H9 (cell line): ENCODE measurements at regions not wholly inside any gene's neighbourhood (a gene's known extent, or its start where the extent isn't known, plus 50 kb on each side); places are given as distances from the start of the nearest gene placed in this dataset.

Experiments used
- DNase-seq: peaks from one replicate; pipeline ENCODE4 v3.0.0-alpha.2; 2017
- H2AFZ ChIP-seq: one replicate; pipeline ENCODE4 v1.6.1; 2013; ENCODE audit warnings: mild to moderate bottlenecking, low read length, control low read depth, moderate library complexity
- H2AK5ac ChIP-seq: 2 replicates; pipeline ENCODE4 v1.6.1; 2013; ENCODE audit warnings: low read length, control low read depth, mixed read lengths; ENCODE audit not compliant: insufficient read length
- H2BK120ac ChIP-seq: one replicate; pipeline ENCODE4 v1.6.1; 2013; ENCODE audit warnings: low read depth, mild to moderate bottlenecking, low read length, control low read depth, inconsistent platforms; ENCODE audit not compliant: poor library complexity, severe bottlenecking
- H2BK12ac ChIP-seq: 2 replicates; pipeline ENCODE4 v1.6.1; 2013; ENCODE audit warnings: low read length, control low read depth, mixed read lengths, low read depth; ENCODE audit not compliant: insufficient read length
- H2BK15ac ChIP-seq: 2 replicates; pipeline ENCODE4 v1.6.1; 2013; ENCODE audit warnings: low read depth, low read length, control low read depth
- H2BK20ac ChIP-seq: one replicate; pipeline ENCODE4 v1.6.1; 2013; ENCODE audit warnings: low read depth, mild to moderate bottlenecking, low read length, control low read depth, inconsistent platforms; ENCODE audit not compliant: poor library complexity, severe bottlenecking
- H2BK5ac ChIP-seq: 2 replicates; pipeline ENCODE4 v1.6.1; 2013; ENCODE audit warnings: low read length, control low read depth, mixed read lengths; ENCODE audit not compliant: insufficient read length
- H3K14ac ChIP-seq: 2 replicates; pipeline ENCODE4 v1.6.1; 2013; ENCODE audit warnings: low read length, control low read depth; ENCODE audit not compliant: insufficient read depth
- H3K18ac ChIP-seq: 2 replicates; pipeline ENCODE4 v1.6.1; 2013; ENCODE audit warnings: low read depth, mild to moderate bottlenecking, mixed read lengths, low read length, control low read depth; ENCODE audit not compliant: insufficient read length
- H3K23ac ChIP-seq: 2 replicates; pipeline ENCODE4 v1.6.1; 2013; ENCODE audit warnings: low read length, control low read depth, mixed read lengths, low read depth; ENCODE audit not compliant: insufficient read length
- H3K23me2 ChIP-seq: 2 replicates; pipeline ENCODE4 v1.6.1; 2013; ENCODE audit warnings: low read depth, mild to moderate bottlenecking, mixed read lengths, low read length, control low read depth; ENCODE audit not compliant: insufficient read length, poor library complexity, severe bottlenecking
- H3K27ac ChIP-seq: 2 replicates; pipeline ENCODE4 v1.5.1; 2013; ENCODE audit warnings: low read length, control low read depth, mixed read lengths, low read depth; ENCODE audit not compliant: insufficient read length
- H3K27me3 ChIP-seq: 2 replicates; pipeline ENCODE4 v1.6.1; 2013; ENCODE audit warnings: low read length, control low read depth, inconsistent platforms; ENCODE audit not compliant: insufficient read depth
- H3K4ac ChIP-seq: 2 replicates; pipeline ENCODE4 v1.6.1; 2013; ENCODE audit warnings: low read depth, mild to moderate bottlenecking, control low read depth, inconsistent platforms, low read length, moderate library complexity
- H3K4me1 ChIP-seq: 2 replicates; pipeline ENCODE4 v1.6.1; 2013; ENCODE audit warnings: low read length, control low read depth, inconsistent platforms; ENCODE audit not compliant: insufficient read depth
- H3K4me2 ChIP-seq: 2 replicates; pipeline ENCODE4 v1.6.1; 2013; ENCODE audit warnings: low read length, control low read depth, mixed read lengths; ENCODE audit not compliant: insufficient read length, insufficient read depth
- H3K56ac ChIP-seq: 2 replicates; pipeline ENCODE4 v1.6.1; 2013; ENCODE audit warnings: low read depth, mild to moderate bottlenecking, mixed read lengths, low read length, control low read depth; ENCODE audit not compliant: insufficient read length
- H3K79me1 ChIP-seq: 2 replicates; pipeline ENCODE4 v1.6.1; 2013; ENCODE audit warnings: low read depth, mild to moderate bottlenecking, moderate library complexity, low read length, control low read depth, inconsistent platforms; ENCODE audit not compliant: insufficient read depth, poor library complexity, severe bottlenecking
- H3K79me2 ChIP-seq: 2 replicates; pipeline ENCODE4 v1.6.1; 2013; ENCODE audit warnings: low read length, control low read depth, inconsistent platforms; ENCODE audit not compliant: insufficient read depth
- H3K9ac ChIP-seq: 2 replicates; pipeline ENCODE4 v1.6.1; 2013; ENCODE audit warnings: low read length, control low read depth, mixed read lengths; ENCODE audit not compliant: insufficient read length; ENCODE audit errors: extremely low read depth
- H3K9me3 ChIP-seq: one replicate; pipeline ENCODE4 v1.6.1; 2013; ENCODE audit warnings: low read depth, low read length, inconsistent platforms; ENCODE audit not compliant: control insufficient read depth
- H3T11ph ChIP-seq: one replicate; pipeline ENCODE4 v1.6.1; 2013; ENCODE audit warnings: mild to moderate bottlenecking, low read length, control low read depth, inconsistent platforms
- H4K20me1 ChIP-seq: one replicate; pipeline ENCODE4 v1.6.1; 2013; ENCODE audit not compliant: control insufficient read depth, insufficient read length, insufficient read depth
- H4K5ac ChIP-seq: 2 replicates; pipeline ENCODE4 v1.6.1; 2013; ENCODE audit warnings: low read depth, mild to moderate bottlenecking, mixed read lengths, low read length, control low read depth; ENCODE audit not compliant: insufficient read length
- H4K8ac ChIP-seq: replicated peaks from 2 replicates; pipeline ENCODE4 v1.6.1; 2013; ENCODE audit warnings: low read length, control low read depth, mixed read lengths, low read depth; ENCODE audit not compliant: insufficient read length
- H4K91ac ChIP-seq: 2 replicates; pipeline ENCODE4 v1.6.1; 2013; ENCODE audit warnings: low read depth, mild to moderate bottlenecking, moderate library complexity, mixed read lengths, low read length, control low read depth; ENCODE audit not compliant: insufficient read length
- H3K27ac Mint-ChIP-seq, 3 experiments: 2 replicates in 2 of 3; 3 replicates in 1 of 3; pipeline ENCODE4 v1.8.0; 2020 to 2021; ENCODE audit warnings: mixed read lengths in 3 of 3, mild to moderate bottlenecking in 1 of 3, moderate library complexity in 1 of 3
- H3K27me3 Mint-ChIP-seq: 2 replicates; pipeline ENCODE4 v1.8.0; 2021; ENCODE audit warnings: low read depth, mild to moderate bottlenecking, moderate library complexity, mixed read lengths
- H3K36me3 Mint-ChIP-seq, 3 experiments: 2 replicates in 2 of 3; 3 replicates in 1 of 3; pipeline ENCODE4 v1.8.0; 2020 to 2021; ENCODE audit warnings: low read depth in 3 of 3, mixed read lengths in 3 of 3; ENCODE audit not compliant: insufficient read depth in 1 of 3
- H3K4me1 Mint-ChIP-seq, 2 experiments: 2 replicates each; pipeline ENCODE4 v1.8.0; 2020; ENCODE audit warnings: mixed read lengths in 2 of 2
- H3K4me3 Mint-ChIP-seq, 2 experiments: 2 replicates in 1 of 2; 3 replicates in 1 of 2; pipeline ENCODE4 v1.8.0; 2020 to 2021; ENCODE audit warnings: mild to moderate bottlenecking in 2 of 2, mixed read lengths in 2 of 2, moderate library complexity in 1 of 2
- H3K9me3 Mint-ChIP-seq, 2 experiments: 2 replicates in 1 of 2; 3 replicates in 1 of 2; pipeline ENCODE4 v1.8.0; 2020; ENCODE audit warnings: mild to moderate bottlenecking in 2 of 2, mixed read lengths in 2 of 2, moderate library complexity in 1 of 2
- CTCF ChIP-seq: fragments of 200-600 bp; sonication (generic); conservative IDR thresholded peaks from 3 replicates; pipeline ENCODE4 v1.8.0; 2021; ENCODE audit warnings: antibody characterized with exemption, mild to moderate bottlenecking
- WGBS: extraction: QIAGEN DNeasy Blood & Tissue Kit; methylation state at CpG from one replicate; pipeline ENCODE4 v1.1.7; 2013; ENCODE audit warnings: missing lambda C conversion rate, low lambda C conversion rate, mixed read lengths; ENCODE audit not compliant: insufficient read length; ENCODE audit errors: extremely low coverage; 5-methylcytosine and 5-hydroxymethylcytosine counted together

GRCh38 chr10:59079386-59080226, 96.8 kb upstream of the PHYHIPL start:
- Histone ChIP-seq H2AFZ (no peak overlapping the region), H3K79me2 (no peaks in the 10 kb centered on the region), H3K4ac (no peak overlapping the region), H2BK5ac (no peak overlapping the region), H4K5ac (no peak overlapping the region), H3K79me1 (no peaks in the 10 kb centered on the region), H3K9ac (no peak overlapping the region), H4K20me1 (no peaks in the 10 kb centered on the region), H2BK15ac (no peak overlapping the region), H3K27ac (no peak overlapping the region), H2BK20ac (no peak overlapping the region), H2AK5ac (no peak overlapping the region), H3K23me2 (no peaks in the 10 kb centered on the region), H2BK120ac (no peak overlapping the region), H3K4me2 (no peak overlapping the region), H2BK12ac (no peak overlapping the region), H4K91ac (no peak overlapping the region), H3K56ac (no peak overlapping the region), H4K8ac (no peak overlapping the region), H3K4me1 (no peaks in the 10 kb centered on the region), H3T11ph (no peak overlapping the region), H3K27me3 (no peaks in the 10 kb centered on the region), H3K23ac (no peak overlapping the region), H3K9me3 (no peaks in the 10 kb centered on the region), H3K14ac (no peak overlapping the region), H3K18ac (no peak overlapping the region)
- no peaks in the 10 kb centered on the region for H3K4me1 Mint-ChIP-seq
- no peak overlapping the region for H3K27ac Mint-ChIP-seq
- no CpG with 5 or more reads among the region's 4 CpGs for WGBS
- no peak for TF ChIP-seq CTCF
- no peaks in the 10 kb centered on the region for H3K27me3 Mint-ChIP-seq
- H3K9me3 Mint-ChIP-seq, result no peaks in the 10 kb centered on the region
- DNase-seq, result no peak
- H3K36me3 Mint-ChIP-seq, result no peaks in the 10 kb centered on the region; a peak in 1 of 7 replicates
- no peak overlapping the region for H3K4me3 Mint-ChIP-seq
